Lower leg skin (tissue), 3 donors: ENCODE measurements at regions not wholly inside any gene's neighbourhood (a gene's known extent, or its start where the extent isn't known, plus 50 kb on each side); places are given as distances from the start of the nearest gene placed in this dataset.

Experiments
- POLR2A ChIP-seq, 2 donors: fragments of 450-650 bp; IDR thresholded peaks; one replicate each; pipeline ENCODE4 v1.6.1; 2016 to 2017; ENCODE audit warnings: antibody characterized with exemption in 2 of 2, mild to moderate bottlenecking in 1 of 2, moderate library complexity in 1 of 2
- TF ChIP-seq, protein P1 (sequence below), 3 donors: fragments of 450-650 bp; IDR thresholded peaks; one replicate each; pipeline ENCODE4 v1.5.1; 2016; ENCODE audit warnings: antibody characterized with exemption in 3 of 3, mild to moderate bottlenecking in 3 of 3, moderate library complexity in 2 of 3

DNA sequence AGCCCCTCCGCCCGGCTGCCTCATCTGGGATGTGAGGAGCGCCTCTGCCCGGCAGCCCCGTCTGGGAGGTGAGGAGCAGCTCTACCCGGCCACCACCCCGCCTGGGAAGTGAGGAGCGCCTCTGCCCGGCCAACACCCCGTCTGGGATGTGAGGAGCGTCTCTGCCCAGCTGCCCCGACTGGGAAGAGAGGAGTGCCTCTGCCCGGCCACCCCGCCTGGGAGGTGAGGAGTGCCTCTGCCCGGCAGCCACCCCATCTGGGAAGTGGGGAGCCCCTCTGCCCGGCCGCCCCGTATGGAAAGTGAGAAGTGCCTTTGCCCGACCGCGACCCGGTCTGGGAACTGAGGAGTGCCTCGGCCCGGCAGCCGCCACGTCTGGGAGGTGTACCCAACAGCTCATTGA lies 74.3 kb upstream of the TNIP3 start:
- TF ChIP-seq, protein P1, sequence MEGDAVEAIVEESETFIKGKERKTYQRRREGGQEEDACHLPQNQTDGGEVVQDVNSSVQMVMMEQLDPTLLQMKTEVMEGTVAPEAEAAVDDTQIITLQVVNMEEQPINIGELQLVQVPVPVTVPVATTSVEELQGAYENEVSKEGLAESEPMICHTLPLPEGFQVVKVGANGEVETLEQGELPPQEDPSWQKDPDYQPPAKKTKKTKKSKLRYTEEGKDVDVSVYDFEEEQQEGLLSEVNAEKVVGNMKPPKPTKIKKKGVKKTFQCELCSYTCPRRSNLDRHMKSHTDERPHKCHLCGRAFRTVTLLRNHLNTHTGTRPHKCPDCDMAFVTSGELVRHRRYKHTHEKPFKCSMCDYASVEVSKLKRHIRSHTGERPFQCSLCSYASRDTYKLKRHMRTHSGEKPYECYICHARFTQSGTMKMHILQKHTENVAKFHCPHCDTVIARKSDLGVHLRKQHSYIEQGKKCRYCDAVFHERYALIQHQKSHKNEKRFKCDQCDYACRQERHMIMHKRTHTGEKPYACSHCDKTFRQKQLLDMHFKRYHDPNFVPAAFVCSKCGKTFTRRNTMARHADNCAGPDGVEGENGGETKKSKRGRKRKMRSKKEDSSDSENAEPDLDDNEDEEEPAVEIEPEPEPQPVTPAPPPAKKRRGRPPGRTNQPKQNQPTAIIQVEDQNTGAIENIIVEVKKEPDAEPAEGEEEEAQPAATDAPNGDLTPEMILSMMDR (IDR thresholded peaks at IDR 0.05), result no peak
- no peak for TF ChIP-seq POLR2A (IDR thresholded peaks at IDR 0.05)
